ENCODE measurements at regions not wholly inside any gene's neighbourhood (a gene's known extent, or its start where the extent isn't known, plus 50 kb on each side); places are given as distances from the start of the nearest gene placed in this dataset.
A peak's percentile ranks its signal among the peaks of the same experiment; 100 is the strongest.

- no peak for DNase-seq
Observed at GRCh38 chr5:40037713-40038112, 612.9 kb upstream of the DAB2 start.

GRCh38 chr5:40034441-40034840 lies 609.7 kb upstream of the DAB2 start:
- no peak for DNase-seq

GRCh38 chr5:40033411-40033810 lies 608.6 kb upstream of the DAB2 start:
- DNase-seq = peak in 2 of 5 experiments; percentile 2 to 67

DNA sequence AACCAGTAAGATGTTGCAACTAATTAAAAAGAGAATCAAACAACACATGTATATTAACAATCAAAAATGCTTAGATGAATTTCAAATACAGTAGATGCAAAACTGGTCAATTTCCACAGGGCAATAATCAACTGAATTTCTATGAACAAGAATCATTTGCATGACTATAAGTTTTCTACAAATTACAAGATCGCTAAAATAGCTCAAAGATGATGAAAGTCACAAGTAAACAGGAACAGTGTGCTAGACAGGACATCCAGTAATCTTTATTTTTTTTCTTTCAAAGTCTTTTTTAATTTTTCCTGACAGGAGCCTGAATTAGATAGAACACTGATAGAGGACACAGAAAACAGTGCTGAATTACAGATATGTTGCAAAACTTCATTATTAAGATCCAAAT lies 608.2 kb upstream of the DAB2 start:
- DNase-seq = no peak

DNA sequence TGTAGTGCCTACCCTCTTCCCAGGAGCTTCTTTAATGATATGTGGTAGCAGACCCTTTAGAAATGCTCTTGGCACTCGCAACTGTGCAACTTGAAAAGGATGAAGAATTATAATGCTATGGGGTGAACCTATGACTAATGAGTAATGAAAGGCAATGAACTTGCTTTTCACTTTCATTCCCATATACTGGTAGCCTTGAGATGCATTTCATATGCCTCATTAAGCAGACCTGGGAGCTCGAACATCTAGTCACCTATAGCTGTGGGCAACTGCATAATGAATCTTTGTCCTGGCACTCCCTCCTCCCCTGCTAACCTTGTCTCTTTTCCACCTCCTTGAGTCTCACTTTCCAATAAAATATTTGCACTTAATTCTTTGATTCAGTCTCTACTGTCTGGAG lies 605.9 kb upstream of the DAB2 start:
- DNase-seq = no peak

GRCh38 chr5:40029711-40030495 lies 605.1 kb upstream of the DAB2 start:
- DNase-seq = no peak

DNA sequence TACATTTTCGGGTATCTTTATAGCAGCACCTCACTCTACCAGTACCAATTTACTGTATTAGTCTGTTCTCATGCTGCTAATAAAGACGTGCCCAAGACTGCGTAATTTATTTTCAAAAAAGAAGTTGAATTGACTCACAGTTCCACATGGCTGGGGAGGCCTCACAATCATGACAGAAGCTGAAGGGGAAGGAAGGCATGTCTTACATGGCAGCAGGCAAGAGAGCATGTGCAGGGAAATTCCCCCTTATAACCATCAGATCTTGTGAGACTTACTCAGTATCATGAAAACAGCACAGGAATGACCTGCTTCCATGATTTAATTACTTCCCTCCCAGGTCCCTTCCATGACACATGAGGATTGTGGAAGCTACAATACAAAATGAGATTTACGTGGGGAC lies 602.6 kb upstream of the DAB2 start:
- no peak for DNase-seq

DNA sequence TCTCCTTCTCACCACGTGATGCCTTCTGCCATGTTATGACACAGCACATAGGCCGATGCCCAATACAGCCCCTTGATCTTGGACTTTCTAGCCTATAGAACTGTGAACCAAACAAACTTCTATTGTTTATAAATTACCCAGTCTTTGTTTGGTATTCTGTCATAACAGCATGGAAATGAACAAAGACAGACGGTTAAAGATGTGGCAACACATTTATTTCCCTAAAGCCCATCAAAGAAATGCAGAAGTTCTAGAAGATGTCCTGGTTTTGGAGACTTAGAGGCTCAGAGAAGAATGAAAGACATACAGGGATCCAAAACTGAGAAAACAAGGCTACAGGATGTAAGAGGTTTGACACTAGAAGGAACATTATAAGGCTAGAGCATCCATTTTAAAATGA lies 600.8 kb upstream of the DAB2 start:
- DNase-seq = no peak

GRCh38 chr5:40022057-40022456 lies 597.3 kb upstream of the DAB2 start:
- DNase-seq = no peak

- no peak for DNase-seq
Observed at GRCh38 chr5:40021007-40021406, 596.2 kb upstream of the DAB2 start.

- no peak for DNase-seq
Observed at GRCh38 chr5:40017918-40018317, 593.1 kb upstream of the DAB2 start.

- no peak for DNase-seq
Observed at GRCh38 chr5:40017135-40017534, 592.4 kb upstream of the DAB2 start.

- DNase-seq = no peak
Observed at GRCh38 chr5:40010436-40010835, 585.7 kb upstream of the DAB2 start.

DNA sequence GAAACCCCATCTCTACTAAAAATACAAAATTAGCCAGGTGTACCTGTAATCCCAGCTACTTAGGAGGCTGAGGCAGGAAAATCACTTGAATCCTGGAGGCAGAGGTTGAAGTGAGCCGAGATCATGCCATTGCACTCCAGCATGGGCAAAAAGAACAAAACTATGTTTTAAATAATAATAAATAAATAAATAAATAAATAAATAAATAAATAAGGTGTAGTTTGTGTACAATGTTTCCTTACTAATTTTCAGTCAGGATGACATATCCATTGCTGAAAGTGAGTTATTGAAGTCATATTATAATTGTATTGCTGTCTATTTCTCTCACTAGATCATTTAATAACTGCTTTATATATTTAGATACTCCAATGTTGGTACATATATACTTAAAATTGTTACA lies 581.5 kb upstream of the DAB2 start:
- no peak for DNase-seq

DNA sequence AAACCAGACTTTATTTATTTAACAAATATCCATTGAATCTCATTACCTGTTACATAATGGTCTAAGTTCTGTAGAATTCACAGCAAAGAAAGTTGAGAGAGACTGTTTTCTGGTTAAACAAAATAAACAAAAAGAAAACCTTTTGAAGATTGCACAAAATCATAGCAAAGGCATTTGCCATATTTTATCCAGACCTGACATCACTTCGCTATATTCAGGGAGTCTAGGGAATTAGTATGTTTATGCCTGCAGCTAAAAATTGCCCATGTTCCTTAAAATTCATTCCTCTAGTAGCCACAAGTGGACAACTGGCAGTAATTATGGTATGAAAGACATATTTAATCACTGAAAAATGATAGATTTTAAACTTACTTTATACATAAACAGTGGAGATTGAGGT lies 577.0 kb upstream of the DAB2 start:
- no peak for DNase-seq

DNA sequence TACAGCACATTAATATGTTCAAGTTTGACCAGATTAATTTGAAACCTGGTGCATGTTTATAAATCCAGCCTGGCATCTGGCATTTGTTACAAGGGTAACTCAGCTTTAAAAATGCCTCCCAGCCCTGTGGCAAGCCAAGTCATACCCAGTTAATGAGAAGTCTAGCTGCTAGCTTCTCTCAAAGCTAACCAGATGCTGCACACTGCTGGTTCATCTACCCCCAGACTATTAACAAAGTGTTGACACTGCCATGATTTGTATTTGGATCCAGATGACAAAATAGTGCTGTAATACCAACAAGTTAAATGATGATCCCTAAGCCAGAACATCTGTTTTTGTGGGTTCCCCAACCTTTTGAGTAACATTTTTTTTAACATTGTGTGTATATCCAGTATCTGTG lies 573.7 kb upstream of the DAB2 start:
- DNase-seq = no peak

- no peak for DNase-seq
Observed at GRCh38 chr5:39995990-39996389, 571.2 kb upstream of the DAB2 start.

GRCh38 chr5:39992617-39993202 lies 567.9 kb upstream of the DAB2 start:
- DNase-seq = no peak

DNA sequence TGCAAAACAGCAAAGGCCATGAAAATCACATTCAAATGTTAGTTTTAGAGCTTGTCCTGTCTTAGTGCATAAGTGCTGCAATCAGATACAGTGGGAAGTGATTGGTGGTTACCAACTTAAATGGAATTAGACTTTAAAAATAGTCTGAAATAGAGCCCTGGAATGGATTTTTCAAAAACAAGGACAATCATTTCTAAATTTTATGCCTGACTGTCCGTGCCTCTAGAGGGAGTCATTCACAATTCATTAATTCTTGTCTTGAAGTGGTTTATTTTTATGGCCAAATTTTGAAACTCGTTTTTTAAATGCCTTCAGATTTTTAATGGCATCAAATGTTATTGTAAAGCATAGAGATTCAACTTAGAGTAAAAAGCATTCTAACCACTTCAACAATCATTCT lies 561.8 kb upstream of the DAB2 start:
- no peak for DNase-seq

- DNase-seq = no peak
Observed at GRCh38 chr5:39980056-39980455, 555.3 kb upstream of the DAB2 start.

GRCh38 chr5:39977066-39977655 lies 552.4 kb upstream of the DAB2 start:
- DNase-seq = no peak

DNA sequence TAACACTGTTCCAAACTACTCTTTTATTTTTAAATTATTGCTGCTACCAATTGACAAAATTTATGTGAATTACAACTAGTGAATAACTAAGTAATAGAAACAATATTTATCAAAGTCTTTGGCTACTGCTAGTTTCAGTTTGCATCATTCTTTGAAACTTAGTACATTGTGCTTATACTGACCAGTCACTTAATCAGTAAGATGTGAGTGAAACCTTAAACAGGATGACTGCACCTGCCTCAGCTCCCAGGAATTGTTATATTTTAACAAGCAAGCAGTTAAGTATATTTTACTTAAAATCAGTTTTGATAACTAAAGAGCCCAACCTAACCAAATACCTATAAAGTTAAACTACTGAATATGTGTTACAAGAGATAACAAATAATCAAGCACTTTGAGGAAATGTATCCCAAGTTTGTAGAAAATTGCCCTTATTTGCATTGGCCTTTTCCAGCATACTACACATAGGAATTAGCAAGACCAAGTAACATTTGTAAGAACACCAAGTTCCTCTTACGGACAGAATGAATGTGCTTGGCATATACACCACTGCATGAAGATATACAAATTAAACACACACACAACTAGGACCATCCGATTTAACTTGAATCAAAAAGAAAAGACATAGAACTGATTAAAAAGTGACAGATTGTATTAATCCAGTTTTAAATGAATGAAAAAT lies 545.5 kb upstream of the DAB2 start:
- DNase-seq = no peak

DNA sequence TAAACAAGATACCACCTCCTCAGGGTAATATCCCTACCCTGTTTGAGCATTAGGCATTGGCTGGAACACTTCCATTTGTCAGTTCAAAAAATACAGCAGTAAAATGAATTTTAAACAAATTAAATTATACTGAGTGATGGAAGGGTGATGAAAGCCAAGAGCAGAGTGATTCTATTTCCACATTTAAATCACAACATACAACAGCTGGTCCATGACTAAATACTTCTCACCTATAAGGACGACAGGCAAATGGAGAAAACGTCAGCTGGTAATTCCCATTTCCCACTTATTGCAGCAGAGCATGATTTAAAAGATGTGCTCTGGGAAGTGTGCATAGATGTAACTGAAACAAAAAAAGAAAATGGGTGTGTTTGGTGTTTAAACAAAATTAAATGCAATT lies 543.6 kb upstream of the DAB2 start:
- no peak for DNase-seq

GRCh38 chr5:39955156-39955555 lies 530.4 kb upstream of the DAB2 start:
- no peak for DNase-seq
